ENCODE measurements at regions not wholly inside any gene's neighbourhood (a gene's known extent, or its start where the extent isn't known, plus 50 kb on each side); places are given as distances from the start of the nearest gene placed in this dataset.

- H3K4me2 ChIP-seq (ENCODE audit: low read length) = no peak overlapping the region
- no peak overlapping the region for H3K9ac ChIP-seq (ENCODE audit: low read length)
- H3K4me3 ChIP-seq (ENCODE audit: low read depth, low read length, poor library complexity, severe bottlenecking) = no peak overlapping the region
- no peaks in the 10 kb centered on the region for H3K4me1 ChIP-seq (ENCODE audit: insufficient read depth, low read length, severe bottlenecking)
- H3K27me3 ChIP-seq (ENCODE audit: insufficient read depth, low read length) = no peaks in the 10 kb centered on the region
- no peak overlapping the region for H2AFZ ChIP-seq (ENCODE audit: low read length)
- no peaks in the 10 kb centered on the region for H3K9me3 ChIP-seq (ENCODE audit: low read length)
- H3K27ac ChIP-seq (ENCODE audit: low read depth, low read length, poor library complexity, severe bottlenecking) = no peak overlapping the region
- no peaks in the 10 kb centered on the region for H4K20me1 ChIP-seq (ENCODE audit: insufficient read depth, low read length)
- H3K79me2 ChIP-seq (ENCODE audit: insufficient read depth, low read length) = no peaks in the 10 kb centered on the region
- no peaks in the 10 kb centered on the region for H3K9me2 ChIP-seq (ENCODE audit: low read depth, low read length)
- H3F3A ChIP-seq (ENCODE audit: insufficient read depth, low read length) = no peaks in the 10 kb centered on the region
- no peak for TF ChIP-seq CTCF (IDR thresholded peaks at IDR 0.05; ENCODE audit: low read length)
- no peak for TF ChIP-seq EZH2 (IDR thresholded peaks at IDR 0.05; ENCODE audit: borderline replicate concordance, low read length)
- H3K36me3 ChIP-seq (ENCODE audit: insufficient read depth, low read length) = no peaks in the 10 kb centered on the region
Measured at GRCh38 chrX:4656419-4656818, 943.0 kb upstream of the PRKX start.

GRCh38 chrX:4655743-4656142 is 942.3 kb upstream of the PRKX start:
- Histone ChIP-seq H3K79me2 (ENCODE audit: insufficient read depth, low read length) (no peaks in the 10 kb centered on the region), H3K4me2 (ENCODE audit: low read length) (no peak overlapping the region), H3K27me3 (ENCODE audit: insufficient read depth, low read length) (no peaks in the 10 kb centered on the region), H3F3A (ENCODE audit: insufficient read depth, low read length) (no peaks in the 10 kb centered on the region), H3K27ac (ENCODE audit: low read depth, low read length, poor library complexity, severe bottlenecking) (no peak overlapping the region), H3K4me1 (ENCODE audit: insufficient read depth, low read length, severe bottlenecking) (no peaks in the 10 kb centered on the region), H3K9me3 (ENCODE audit: low read length) (no peaks in the 10 kb centered on the region), H3K36me3 (ENCODE audit: insufficient read depth, low read length) (no peaks in the 10 kb centered on the region), H3K9ac (ENCODE audit: low read length) (no peak overlapping the region), H2AFZ (ENCODE audit: low read length) (no peak overlapping the region), H3K4me3 (ENCODE audit: low read depth, low read length, poor library complexity, severe bottlenecking) (no peak overlapping the region), H4K20me1 (ENCODE audit: insufficient read depth, low read length) (no peaks in the 10 kb centered on the region), H3K9me2 (ENCODE audit: low read depth, low read length) (no peaks in the 10 kb centered on the region)
- TF ChIP-seq EZH2 (IDR thresholded peaks at IDR 0.05; ENCODE audit: borderline replicate concordance, low read length) = no peak
- TF ChIP-seq CTCF (IDR thresholded peaks at IDR 0.05; ENCODE audit: low read length) = no peak

- TF ChIP-seq EZH2 (IDR thresholded peaks at IDR 0.05; ENCODE audit: borderline replicate concordance, low read length) (no peak), CTCF (IDR thresholded peaks at IDR 0.05; ENCODE audit: low read length) (no peak)
- Histone ChIP-seq H3K4me2 (ENCODE audit: low read length) (no peak overlapping the region), H3K9ac (ENCODE audit: low read length) (no peak overlapping the region)
Measured at GRCh38 chrX:4642114-4642513, 928.7 kb upstream of the PRKX start.

More at GRCh38 chrX:4642114-4642513, 928.7 kb upstream of the PRKX start:
- no peaks in the 10 kb centered on the region for H3K79me2 ChIP-seq (ENCODE audit: insufficient read depth, low read length)
- no peaks in the 10 kb centered on the region for H3K9me2 ChIP-seq (ENCODE audit: low read depth, low read length)
- no peaks in the 10 kb centered on the region for H4K20me1 ChIP-seq (ENCODE audit: insufficient read depth, low read length)
- H3K4me3 ChIP-seq (ENCODE audit: low read depth, low read length, poor library complexity, severe bottlenecking) = no peak overlapping the region
- H3K4me1 ChIP-seq (ENCODE audit: insufficient read depth, low read length, severe bottlenecking) = no peaks in the 10 kb centered on the region
- no peak overlapping the region for H2AFZ ChIP-seq (ENCODE audit: low read length)
- no peaks in the 10 kb centered on the region for H3K27me3 ChIP-seq (ENCODE audit: insufficient read depth, low read length)
- H3K27ac ChIP-seq (ENCODE audit: low read depth, low read length, poor library complexity, severe bottlenecking) = no peak overlapping the region
- H3K9me3 ChIP-seq (ENCODE audit: low read length) = no peaks in the 10 kb centered on the region
- no peaks in the 10 kb centered on the region for H3F3A ChIP-seq (ENCODE audit: insufficient read depth, low read length)
- H3K36me3 ChIP-seq (ENCODE audit: insufficient read depth, low read length) = no peaks in the 10 kb centered on the region

Measured in OCI-LY1 (cell line).